A549 (cell line): ENCODE measurements at regions not wholly inside any gene's neighbourhood (a gene's known extent, or its start where the extent isn't known, plus 50 kb on each side); places are given as distances from the start of the nearest gene placed in this dataset.

ENCODE experiments used
- CTCF ChIP-seq: fragments of >200 bp; sonication (Bioruptor Twin); formaldehyde crosslinking; IDR thresholded peaks from 3 replicates; pipeline ENCODE4 v1.5.1; 2016
- EP300 ChIP-seq, 2 experiments: fragments of >200 bp; sonication (Bioruptor Twin); formaldehyde crosslinking; IDR thresholded peaks; 2 replicates in 1 of 2; 3 replicates in 1 of 2; pipeline ENCODE4 v1.6.1; 2016 to 2017
- ESRRA ChIP-seq: fragments of 150-350 bp; IDR thresholded peaks from 2 replicates; pipeline ENCODE4 v1.6.1; 2014; ENCODE audit warnings: mild to moderate bottlenecking, low read length, borderline replicate concordance
- HDAC2 ChIP-seq: fragments of 200-600 bp; sonication (generic); IDR thresholded peaks from 2 replicates; pipeline ENCODE4 v1.6.1; 2016
- HOXA7 ChIP-seq: fragments of 250-450 bp; sonication (Bioruptor Pico); IDR thresholded peaks from 2 replicates; pipeline ENCODE4 v1.5.0; 2020; ENCODE audit warnings: mild to moderate bottlenecking, moderate library complexity
- MAZ ChIP-seq: fragments of 150-350 bp; IDR thresholded peaks from 2 replicates; pipeline ENCODE4 v1.6.1; 2014; ENCODE audit warnings: antibody characterized with exemption, low read depth, low read length, borderline replicate concordance
- POLR2A ChIP-seq: IDR thresholded peaks from 2 replicates; pipeline ENCODE4 v1.6.1; 2012; ENCODE audit warnings: mild to moderate bottlenecking, low read length
- POLR2AphosphoS2 ChIP-seq: conservative IDR thresholded peaks from 2 replicates; pipeline ENCODE4 v1.6.1; 2012; ENCODE audit warnings: low read length, improper control_type of control experiment, inconsistent platforms
- RFX5 ChIP-seq: fragments of 450-650 bp; IDR thresholded peaks from 2 replicates; pipeline ENCODE4 v1.7.1; 2014; ENCODE audit warnings: antibody characterized with exemption, mild to moderate bottlenecking, moderate library complexity
- SMC3 ChIP-seq: fragments of >200 bp; sonication (Bioruptor Twin); formaldehyde crosslinking; IDR thresholded peaks from 3 replicates; pipeline ENCODE4 v1.6.1; 2018; ENCODE audit warnings: inconsistent platforms
- SREBF2 ChIP-seq: fragments of 450-650 bp; IDR thresholded peaks from 2 replicates; pipeline ENCODE4 v1.6.1; 2014; ENCODE audit warnings: mild to moderate bottlenecking, moderate library complexity
- USF2 ChIP-seq: fragments of 450-650 bp; IDR thresholded peaks from 2 replicates; pipeline ENCODE4 v1.6.1; 2014; ENCODE audit warnings: antibody characterized with exemption
- TF ChIP-seq, protein P1 (sequence below): IDR thresholded peaks from 2 replicates; pipeline ENCODE4 v1.6.1; 2012

GRCh38 chr21:36647279-36648093 is 51.4 kb upstream of the SIM2 start:
- no peak for TF ChIP-seq USF2
- no peak for TF ChIP-seq RFX5
- TF ChIP-seq CTCF, result no peak
- no peak for TF ChIP-seq HDAC2
- no peak for TF ChIP-seq POLR2AphosphoS2
- TF ChIP-seq, protein P1, sequence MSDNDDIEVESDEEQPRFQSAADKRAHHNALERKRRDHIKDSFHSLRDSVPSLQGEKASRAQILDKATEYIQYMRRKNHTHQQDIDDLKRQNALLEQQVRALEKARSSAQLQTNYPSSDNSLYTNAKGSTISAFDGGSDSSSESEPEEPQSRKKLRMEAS, result peak; percentile 51; the same call in 1 of the 2 replicates
- no peak for TF ChIP-seq SMC3
- TF ChIP-seq SREBF2, result no peak
- TF ChIP-seq MAZ, result no peak
- TF ChIP-seq ESRRA, result no peak
- TF ChIP-seq POLR2A, result no peak
- TF ChIP-seq EP300 (IDR thresholded peaks at IDR 0.05), result no peak
- no peak for TF ChIP-seq HOXA7 (CRISPR knock-in tag)
